OCI-LY1 (cell line): ENCODE measurements at regions not wholly inside any gene's neighbourhood (a gene's known extent, or its start where the extent isn't known, plus 50 kb on each side); places are given as distances from the start of the nearest gene placed in this dataset.

Source experiments
- H2AFZ ChIP-seq: fragments of 200-600 bp; sonication (generic), shearing (Covaris generic); 2 replicates; pipeline ENCODE4 v1.6.0; 2014; ENCODE audit warnings: antibody characterized with exemption, mild to moderate bottlenecking, low read length
- H3F3A ChIP-seq: fragments of 200-600 bp; sonication (generic), shearing (Covaris generic); 2 replicates; pipeline ENCODE4 v1.6.0; 2014; ENCODE audit warnings: mild to moderate bottlenecking, antibody characterized with exemption, low read length, moderate library complexity; ENCODE audit not compliant: insufficient read depth
- H3K27ac ChIP-seq: fragments of 200-600 bp; sonication (generic); 2 replicates; pipeline ENCODE4 v1.5.1; 2014; ENCODE audit warnings: low read length, mixed run types, mild to moderate bottlenecking, low read depth; ENCODE audit not compliant: poor library complexity, severe bottlenecking
- H3K27me3 ChIP-seq: fragments of 200-600 bp; sonication (generic); 2 replicates; pipeline ENCODE4 v1.6.0; 2014; ENCODE audit warnings: antibody characterized with exemption, mild to moderate bottlenecking, low read length, moderate library complexity; ENCODE audit not compliant: insufficient read depth
- H3K36me3 ChIP-seq: fragments of 200-600 bp; sonication (generic); 2 replicates; pipeline ENCODE4 v1.6.1; 2014; ENCODE audit warnings: mild to moderate bottlenecking, antibody characterized with exemption, low read length, moderate library complexity, mixed read lengths; ENCODE audit not compliant: insufficient read depth
- H3K4me1 ChIP-seq: fragments of 200-600 bp; sonication (generic); 2 replicates; pipeline ENCODE4 v1.5.1; 2014; ENCODE audit warnings: mild to moderate bottlenecking, low read length, moderate library complexity; ENCODE audit not compliant: insufficient read depth, severe bottlenecking
- H3K4me2 ChIP-seq: fragments of 200-600 bp; sonication (generic), shearing (Covaris generic); 2 replicates; pipeline ENCODE4 v1.6.1; 2014; ENCODE audit warnings: low read length
- H3K4me3 ChIP-seq: fragments of 200-600 bp; sonication (generic); 2 replicates; pipeline ENCODE4 v1.5.1; 2014; ENCODE audit warnings: low read length, low read depth, mild to moderate bottlenecking, mixed read lengths; ENCODE audit not compliant: poor library complexity, severe bottlenecking
- H3K79me2 ChIP-seq: fragments of 200-600 bp; shearing (Covaris generic); 2 replicates; pipeline ENCODE4 v1.6.1; 2016; ENCODE audit warnings: mixed run types, low read length, mixed read lengths; ENCODE audit not compliant: insufficient read depth
- H3K9ac ChIP-seq: fragments of 200-600 bp; sonication (generic), shearing (Covaris generic); 2 replicates; pipeline ENCODE4 v1.6.1; 2014; ENCODE audit warnings: mild to moderate bottlenecking, low read length, mixed read lengths
- H3K9me2 ChIP-seq: fragments of 200-600 bp; sonication (generic), shearing (Covaris generic); 2 replicates; pipeline ENCODE4 v1.6.1; 2014; ENCODE audit warnings: low read depth, mild to moderate bottlenecking, low read length, mixed read lengths
- H3K9me3 ChIP-seq: fragments of 200-600 bp; shearing (Covaris generic); 2 replicates; pipeline ENCODE4 v1.6.1; 2014; ENCODE audit warnings: low read length, mixed read lengths
- H4K20me1 ChIP-seq: fragments of 200-600 bp; sonication (generic), shearing (Covaris generic); 2 replicates; pipeline ENCODE4 v1.6.0; 2016; ENCODE audit warnings: mild to moderate bottlenecking, low read length; ENCODE audit not compliant: insufficient read depth
- EZH2 ChIP-seq: fragments of 200-600 bp; sonication (generic), shearing (Covaris generic); IDR thresholded peaks from 2 replicates; pipeline ENCODE4 v1.8.0; 2017; ENCODE audit warnings: borderline replicate concordance, mixed run types, mild to moderate bottlenecking, antibody characterized with exemption, low read length, moderate library complexity, mixed read lengths
- TF ChIP-seq, protein P1 (sequence below): fragments of 200-600 bp; sonication (generic), shearing (Covaris generic); IDR thresholded peaks from 2 replicates; pipeline ENCODE4 v1.5.1; 2017; ENCODE audit warnings: mild to moderate bottlenecking, antibody characterized with exemption, low read length, moderate library complexity, mixed read lengths

DNA sequence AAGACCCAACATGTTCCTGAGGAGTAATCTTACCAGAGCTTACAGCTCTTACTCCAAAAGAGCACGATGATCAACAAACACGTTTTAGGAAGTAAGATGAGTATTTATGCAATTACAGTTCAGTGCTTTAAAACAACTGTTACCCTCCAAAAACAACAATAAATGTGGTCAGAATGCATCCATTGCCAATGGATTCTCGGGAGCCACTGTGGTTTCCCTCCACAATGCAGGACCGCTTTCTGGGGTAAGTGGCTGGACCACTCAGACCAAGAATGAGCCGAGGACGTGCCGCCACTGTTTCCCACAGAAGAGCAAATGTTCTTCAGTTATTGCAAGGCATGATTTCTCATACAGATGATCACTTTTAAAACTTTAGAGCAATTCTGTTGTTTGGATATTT, 232.3 kb upstream of the MKLN1 start:
- Histone ChIP-seq H3F3A (no peaks in the 10 kb centered on the region; the same call in 1 of the 2 replicates), H3K27ac (peak overlapping the region; percentile 30), H3K4me1 (peaks cover 93% of the 10 kb centered on the region), H3K9ac (peak overlapping the region; percentile 33; the same call in 1 of the 2 replicates), H3K27me3 (no peaks in the 10 kb centered on the region), H3K79me2 (peaks cover 99% of the 10 kb centered on the region), H3K36me3 (peaks cover 88% of the 10 kb centered on the region), H3K9me2 (no peaks in the 10 kb centered on the region), H3K4me3 (peak overlapping the region; percentile 46), H2AFZ (no peak overlapping the region), H4K20me1 (no peaks in the 10 kb centered on the region; the same call in 1 of the 2 replicates), H3K9me3 (no peaks in the 10 kb centered on the region), H3K4me2 (peak overlapping the region; percentile 81)
- TF ChIP-seq, protein P1, sequence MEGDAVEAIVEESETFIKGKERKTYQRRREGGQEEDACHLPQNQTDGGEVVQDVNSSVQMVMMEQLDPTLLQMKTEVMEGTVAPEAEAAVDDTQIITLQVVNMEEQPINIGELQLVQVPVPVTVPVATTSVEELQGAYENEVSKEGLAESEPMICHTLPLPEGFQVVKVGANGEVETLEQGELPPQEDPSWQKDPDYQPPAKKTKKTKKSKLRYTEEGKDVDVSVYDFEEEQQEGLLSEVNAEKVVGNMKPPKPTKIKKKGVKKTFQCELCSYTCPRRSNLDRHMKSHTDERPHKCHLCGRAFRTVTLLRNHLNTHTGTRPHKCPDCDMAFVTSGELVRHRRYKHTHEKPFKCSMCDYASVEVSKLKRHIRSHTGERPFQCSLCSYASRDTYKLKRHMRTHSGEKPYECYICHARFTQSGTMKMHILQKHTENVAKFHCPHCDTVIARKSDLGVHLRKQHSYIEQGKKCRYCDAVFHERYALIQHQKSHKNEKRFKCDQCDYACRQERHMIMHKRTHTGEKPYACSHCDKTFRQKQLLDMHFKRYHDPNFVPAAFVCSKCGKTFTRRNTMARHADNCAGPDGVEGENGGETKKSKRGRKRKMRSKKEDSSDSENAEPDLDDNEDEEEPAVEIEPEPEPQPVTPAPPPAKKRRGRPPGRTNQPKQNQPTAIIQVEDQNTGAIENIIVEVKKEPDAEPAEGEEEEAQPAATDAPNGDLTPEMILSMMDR: no peak
- no peak for TF ChIP-seq EZH2

GRCh38 chr7:131096267-131096927, 231.3 kb upstream of the MKLN1 start:
- peaks cover 99% of the 10 kb centered on the region for H3K79me2 ChIP-seq
- H3F3A ChIP-seq: no peaks in the 10 kb centered on the region; the same call in 1 of the 2 replicates
- no peaks in the 10 kb centered on the region for H3K9me3 ChIP-seq
- peak overlapping the region; percentile 33; the same call in 1 of the 2 replicates for H3K9ac ChIP-seq
- no peaks in the 10 kb centered on the region for H3K9me2 ChIP-seq
- H3K4me1 ChIP-seq: peaks cover 93% of the 10 kb centered on the region
- TF ChIP-seq EZH2: no peak
- TF ChIP-seq, protein P1: no peak
- no peaks in the 10 kb centered on the region; the same call in 1 of the 2 replicates for H4K20me1 ChIP-seq
- no peaks in the 10 kb centered on the region for H3K27me3 ChIP-seq
- no peak overlapping the region for H2AFZ ChIP-seq
- H3K4me3 ChIP-seq: peak overlapping the region; percentile 46
- peak overlapping the region; percentile 39 for H3K27ac ChIP-seq
- H3K36me3 ChIP-seq: peaks cover 88% of the 10 kb centered on the region
- H3K4me2 ChIP-seq: peak overlapping the region; percentile 81

DNA sequence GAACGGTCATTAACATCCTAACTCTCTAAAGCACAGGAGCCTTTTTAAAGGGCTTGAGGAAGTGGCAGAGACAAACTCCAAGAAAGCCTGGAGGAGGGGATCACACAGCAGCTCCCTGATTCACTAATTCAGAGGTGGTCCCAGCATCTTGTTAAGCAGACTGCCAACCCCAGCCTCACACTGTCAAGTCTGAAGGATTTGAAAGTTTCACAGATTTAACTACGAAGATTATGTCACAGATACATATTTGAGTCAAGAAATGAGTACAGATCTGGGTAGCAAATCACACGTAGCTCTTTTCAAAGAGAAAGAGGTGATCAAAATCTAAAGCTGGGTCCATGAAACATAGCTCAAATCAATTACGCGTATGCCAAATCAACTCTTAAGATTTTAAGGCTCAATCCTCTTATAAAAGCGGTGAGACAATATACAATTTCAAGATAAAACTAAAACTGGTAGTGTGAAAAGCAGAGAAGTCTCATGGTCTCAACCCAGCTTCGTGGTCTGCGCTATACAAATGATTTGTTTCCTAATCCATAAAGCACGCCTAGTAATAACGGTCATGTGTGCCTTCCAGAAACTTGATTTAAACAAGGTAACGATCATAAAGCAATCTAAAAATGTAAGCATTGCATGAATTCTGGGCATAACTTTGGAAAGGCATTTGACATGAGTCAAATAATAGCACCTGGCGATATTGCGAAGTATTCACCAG, 229.9 kb upstream of the MKLN1 start:
- Histone ChIP-seq H3K4me1 (peaks cover 93% of the 10 kb centered on the region), H3K36me3 (peaks cover 88% of the 10 kb centered on the region), H3K27me3 (no peaks in the 10 kb centered on the region), H3F3A (no peaks in the 10 kb centered on the region), H3K9me2 (no peaks in the 10 kb centered on the region), H3K4me2 (peak overlapping the region; percentile 81), H3K9ac (peak overlapping the region; percentile 33; the same call in 1 of the 2 replicates), H3K27ac (peak overlapping the region; percentile 39), H3K79me2 (peaks cover 99% of the 10 kb centered on the region), H4K20me1 (no peaks in the 10 kb centered on the region; the same call in 1 of the 2 replicates), H2AFZ (no peak overlapping the region), H3K9me3 (no peaks in the 10 kb centered on the region), H3K4me3 (peak overlapping the region; percentile 46)
- TF ChIP-seq, protein P1: no peak
- TF ChIP-seq EZH2: no peak
